HG03521 (cell line): ENCODE measurements at regions not wholly inside any gene's neighbourhood (a gene's known extent, or its start where the extent isn't known, plus 50 kb on each side); places are given as distances from the start of the nearest gene placed in this dataset.

ENCODE experiments used
- ATAC-seq: cut with Tn5 transposase; IDR thresholded peaks from one replicate; pipeline ENCODE4 v1.9.1; 2021; ENCODE audit warnings: mild to moderate bottlenecking, moderate library complexity; ENCODE audit not compliant: unreplicated experiment

- no peak for ATAC-seq
Measured at GRCh38 chr5:58403822-58404433, 56.0 kb downstream of the PLK2 start.

- no peak for ATAC-seq
Measured at GRCh38 chr5:58401701-58402100, 58.2 kb downstream of the PLK2 start.

- no peak for ATAC-seq
Measured at GRCh38 chr5:58400737-58401136, 59.1 kb downstream of the PLK2 start.

GRCh38 chr5:58399951-58400350 is 59.9 kb downstream of the PLK2 start:
- no peak for ATAC-seq

GRCh38 chr5:58394339-58394738 is 65.5 kb downstream of the PLK2 start:
- no peak for ATAC-seq

- ATAC-seq: no peak
Measured at GRCh38 chr5:58393716-58394115, 66.2 kb downstream of the PLK2 start.

GRCh38 chr5:58392496-58392895 is 67.4 kb downstream of the PLK2 start:
- ATAC-seq: no peak

GRCh38 chr5:58383448-58383847 is 76.4 kb downstream of the PLK2 start:
- no peak for ATAC-seq

- ATAC-seq: no peak
Measured at GRCh38 chr5:58382131-58382534, 77.8 kb downstream of the PLK2 start.

GRCh38 chr5:58381566-58381965 is 78.3 kb downstream of the PLK2 start:
- no peak for ATAC-seq

- no peak for ATAC-seq
Measured at GRCh38 chr5:58380655-58381054, 79.2 kb downstream of the PLK2 start.

GRCh38 chr5:58378613-58379390 is 81.1 kb downstream of the PLK2 start:
- ATAC-seq: no peak

- no peak for ATAC-seq
Measured at GRCh38 chr5:58370606-58371005, 89.3 kb downstream of the PLK2 start.

- no peak for ATAC-seq
Measured at GRCh38 chr5:58369513-58370190, 90.2 kb downstream of the PLK2 start.

GRCh38 chr5:58366461-58366860 is 93.4 kb downstream of the PLK2 start:
- ATAC-seq: no peak

GRCh38 chr5:58365791-58366190 is 94.1 kb downstream of the PLK2 start:
- no peak for ATAC-seq

GRCh38 chr5:58363461-58364249 is 96.2 kb downstream of the PLK2 start:
- no peak for ATAC-seq

GRCh38 chr5:58362135-58362534 is 97.8 kb downstream of the PLK2 start:
- ATAC-seq: no peak

GRCh38 chr5:58360794-58361193 is 99.1 kb downstream of the PLK2 start:
- no peak for ATAC-seq

GRCh38 chr5:58359981-58360380 is 99.9 kb downstream of the PLK2 start:
- no peak for ATAC-seq

- ATAC-seq: no peak
Measured at GRCh38 chr5:58358501-58359178, 101.2 kb downstream of the PLK2 start.
